ENCODE measurements at regions not wholly inside any gene's neighbourhood (a gene's known extent, or its start where the extent isn't known, plus 50 kb on each side); places are given as distances from the start of the nearest gene placed in this dataset.

GRCh38 chr14:25140411-25140810, 90.5 kb upstream of the STXBP6 start:
- FAIRE-seq = no peak
- Histone ChIP-seq H3K9me1 (replicated peaks; ENCODE audit: control insufficient read depth, extremely low read depth, insufficient read depth, low read length) (no peaks in the 10 kb centered on the region), H3K4me2 (ENCODE audit: insufficient read depth, low read length) (no peak overlapping the region), H3K79me2 (ENCODE audit: control insufficient read depth, insufficient read depth, low read length) (no peaks in the 10 kb centered on the region), H3K27me3 (ENCODE audit: control insufficient read depth in 2 of 2, insufficient read depth in 2 of 2, low read length in 2 of 2) (no peaks in the 10 kb centered on the region), H3K4me1 (ENCODE audit: control insufficient read depth, extremely low read depth, insufficient read depth, low read length) (no peaks in the 10 kb centered on the region), H4K20me1 (replicated peaks; ENCODE audit: control insufficient read depth, extremely low read depth, insufficient read depth, low read length) (no peaks in the 10 kb centered on the region), H2AFZ (ENCODE audit: low read depth, low read length) (no peak overlapping the region), H3K4me3 (replicated peaks in 1 of 3; ENCODE audit: insufficient read depth in 1 of 3, low read depth in 1 of 3, low read length in 3 of 3) (no peak overlapping the region), H3K9ac (replicated peaks; ENCODE audit: extremely low read depth, insufficient read depth, low read length) (no peak overlapping the region), H3K9me3 (replicated peaks; ENCODE audit: control insufficient read depth, insufficient read depth, low read length) (no peaks in the 10 kb centered on the region), H3K27ac (ENCODE audit: insufficient read depth, low read depth, low read length) (no peak overlapping the region), H3K36me3 (ENCODE audit: control insufficient read depth in 2 of 2, extremely low read depth in 1 of 2, insufficient read depth in 2 of 2, low read length in 2 of 2) (no peaks in the 10 kb centered on the region)
- TF ChIP-seq CTCF (IDR thresholded peaks at IDR 0.05; ENCODE audit: extremely low read depth in 1 of 2, insufficient read depth in 1 of 2, low read depth in 1 of 2, low read length in 2 of 2) (no peak), JUN (IDR thresholded peaks at IDR 0.05; ENCODE audit: borderline replicate concordance, insufficient read depth, insufficient read length, low read depth) (no peak), FOS (IDR thresholded peaks at IDR 0.05; ENCODE audit: borderline replicate concordance, insufficient read depth, low read length) (no peak), EZH2 (IDR thresholded peaks at IDR 0.05; ENCODE audit: borderline replicate concordance, low read depth, low read length, severe bottlenecking) (no peak), MYC (IDR thresholded peaks at IDR 0.05; ENCODE audit: low read depth, low read length) (no peak), MAX (IDR thresholded peaks at IDR 0.05; ENCODE audit: insufficient read depth, insufficient read length) (no peak), POLR2AphosphoS5 (IDR thresholded peaks at IDR 0.05; ENCODE audit: insufficient read depth, low read depth, low read length) (no peak), GATA2 (IDR thresholded peaks at IDR 0.05; ENCODE audit: insufficient read depth, insufficient read length, low read depth, low read length) (no peak), POLR2A (IDR thresholded peaks at IDR 0.05; ENCODE audit: low read depth, low read length) (no peak)
- BruUV-seq (replicated peaks) = no TSS peak
- ChIA-PET CTCF (interaction anchor here (1.3 kb wide), 1 partner anchor 8 kb away, joined by 4 read pairs; no protein-coding TSS in a partner anchor), POLR2A (no interaction called here)
- DNase-seq (ENCODE audit: low read depth, low spot score) = no peak
- dilution Hi-C loops (cut with MboI; ENCODE audit: extremely low pct_ligation_motif_present, low sequenced_read_pairs) = no loop called here
- intact Hi-C loops (cut with micrococcal nuclease) = no loop called here
